ENCODE measurements at regions not wholly inside any gene's neighbourhood (a gene's known extent, or its start where the extent isn't known, plus 50 kb on each side); places are given as distances from the start of the nearest gene placed in this dataset.
A peak's percentile ranks its signal among the peaks of the same experiment; 100 is the strongest.

DNA sequence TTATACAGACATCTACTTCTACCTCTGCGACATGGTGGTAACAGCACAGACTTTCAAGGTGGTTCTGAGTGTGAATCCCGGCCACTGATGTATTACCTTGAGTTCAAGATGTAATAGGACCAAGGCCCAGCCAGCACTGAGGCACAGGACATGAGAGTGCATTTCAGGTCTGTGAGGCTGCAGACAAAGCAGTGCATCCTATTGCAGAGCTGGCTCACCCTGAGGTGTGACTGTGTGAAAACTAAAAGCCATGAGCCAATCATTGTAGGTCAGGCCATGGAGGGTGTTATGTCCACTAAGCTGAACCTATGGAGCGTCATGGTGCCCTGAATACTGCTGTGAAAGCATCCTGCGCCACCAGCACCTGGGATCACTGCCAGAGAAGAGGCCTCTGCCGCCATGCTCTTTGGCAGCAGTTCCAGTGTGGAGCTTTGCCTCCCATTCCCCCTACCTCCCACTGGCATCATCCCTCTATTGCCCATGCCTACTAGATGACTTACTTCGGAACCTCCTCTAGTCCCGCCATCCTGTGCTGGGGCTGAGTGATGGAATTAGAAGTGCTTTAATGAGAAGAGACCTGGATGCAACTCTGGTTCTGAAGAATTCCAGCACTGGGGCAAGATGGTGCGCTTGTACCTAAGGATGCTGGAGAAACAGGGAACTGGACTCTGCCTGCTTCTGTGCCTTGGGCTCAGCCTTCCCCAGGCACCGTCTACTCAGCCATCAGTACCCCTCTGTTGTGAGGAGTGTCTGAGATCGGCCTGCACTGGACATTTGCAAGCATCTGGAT, 112.0 kb upstream of the RMDN2 start:
- Histone ChIP-seq H3K4me1 (ENCODE audit: control insufficient read depth, insufficient read depth, low read length) (no peaks in the 10 kb centered on the region), H3K9me3 (ENCODE audit: control insufficient read depth, insufficient read depth, low read length) (no peaks in the 10 kb centered on the region), H3K27me3 (ENCODE audit: control insufficient read depth, insufficient read depth, low read length) (no peaks in the 10 kb centered on the region), H3K36me3 (ENCODE audit: control insufficient read depth, insufficient read depth, low read length) (no peaks in the 10 kb centered on the region), H3K4me3 (ENCODE audit: low read depth, low read length) (no peak overlapping the region), H3K27ac (ENCODE audit: low read depth, low read length) (no peak overlapping the region)
- no peak for DNase-seq (ENCODE audit: low read depth in 4 of 6, low spot score in 6 of 6)
- 86% methylated on average over 9 of the region's 10 CpGs for WGBS (ENCODE audit: insufficient coverage)

DNA sequence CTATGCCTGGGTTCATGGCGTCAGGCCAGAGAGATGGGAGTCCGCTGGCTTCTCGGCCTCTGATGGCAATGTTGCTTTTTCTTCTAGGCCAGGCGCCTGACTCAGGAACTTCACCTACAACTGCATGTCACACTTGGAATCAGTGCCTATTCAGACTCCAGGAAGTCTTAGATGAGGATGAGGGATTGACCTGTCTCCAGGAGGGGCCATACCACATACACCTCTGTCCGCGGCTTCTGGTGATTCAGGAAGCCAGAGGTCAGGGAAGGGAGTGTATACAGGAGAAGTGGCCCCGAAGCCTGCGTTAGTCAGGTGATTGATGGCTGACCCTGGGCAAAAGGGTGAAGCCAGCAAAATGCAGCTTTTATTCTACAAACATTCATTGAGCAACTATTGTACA, 109.1 kb upstream of the RMDN2 start:
- Histone ChIP-seq H3K27me3 (ENCODE audit: control insufficient read depth, insufficient read depth, low read length) (no peaks in the 10 kb centered on the region), H3K4me3 (ENCODE audit: low read depth, low read length) (no peak overlapping the region), H3K36me3 (ENCODE audit: control insufficient read depth, insufficient read depth, low read length) (no peaks in the 10 kb centered on the region), H3K27ac (ENCODE audit: low read depth, low read length) (no peak overlapping the region), H3K4me1 (ENCODE audit: control insufficient read depth, insufficient read depth, low read length) (no peaks in the 10 kb centered on the region), H3K9me3 (ENCODE audit: control insufficient read depth, insufficient read depth, low read length) (peaks cover 2% of the 10 kb centered on the region)
- WGBS (ENCODE audit: insufficient coverage) = 100% methylated on average over 1 of the region's 8 CpGs
- DNase-seq (ENCODE audit: low read depth in 4 of 6, low spot score in 6 of 6) = no peak

DNA sequence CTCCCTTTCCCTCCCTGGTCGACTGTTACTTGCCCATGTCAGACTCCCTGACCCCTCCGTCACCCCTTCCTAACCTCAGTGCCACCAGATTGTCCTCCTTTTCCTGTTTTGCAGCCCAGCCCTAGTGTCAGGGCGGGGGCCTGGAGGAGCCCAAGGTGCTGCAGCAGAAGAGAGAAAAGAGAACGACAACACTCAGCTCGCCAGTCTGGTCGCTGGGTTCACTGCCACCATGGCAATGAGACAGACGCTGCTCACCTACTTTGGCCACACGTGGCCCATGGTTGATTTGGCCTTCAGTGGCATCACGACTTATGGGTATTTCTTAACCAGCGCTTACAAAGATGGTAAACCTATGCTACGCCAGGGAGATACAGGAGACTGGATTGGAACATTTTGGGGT, 108.4 kb upstream of the RMDN2 start:
- WGBS (ENCODE audit: insufficient coverage) = 95% methylated on average over 11 of the region's 11 CpGs
- H3K27ac ChIP-seq (ENCODE audit: low read depth, low read length) = no peak overlapping the region
- no peaks in the 10 kb centered on the region for H3K27me3 ChIP-seq (ENCODE audit: control insufficient read depth, insufficient read depth, low read length)
- no peak for DNase-seq (ENCODE audit: low read depth in 4 of 6, low spot score in 6 of 6)
- peaks cover 2% of the 10 kb centered on the region for H3K9me3 ChIP-seq (ENCODE audit: control insufficient read depth, insufficient read depth, low read length)
- H3K4me3 ChIP-seq (ENCODE audit: low read depth, low read length) = no peak overlapping the region
- H3K36me3 ChIP-seq (ENCODE audit: control insufficient read depth, insufficient read depth, low read length) = no peaks in the 10 kb centered on the region
- no peaks in the 10 kb centered on the region for H3K4me1 ChIP-seq (ENCODE audit: control insufficient read depth, insufficient read depth, low read length)

DNA sequence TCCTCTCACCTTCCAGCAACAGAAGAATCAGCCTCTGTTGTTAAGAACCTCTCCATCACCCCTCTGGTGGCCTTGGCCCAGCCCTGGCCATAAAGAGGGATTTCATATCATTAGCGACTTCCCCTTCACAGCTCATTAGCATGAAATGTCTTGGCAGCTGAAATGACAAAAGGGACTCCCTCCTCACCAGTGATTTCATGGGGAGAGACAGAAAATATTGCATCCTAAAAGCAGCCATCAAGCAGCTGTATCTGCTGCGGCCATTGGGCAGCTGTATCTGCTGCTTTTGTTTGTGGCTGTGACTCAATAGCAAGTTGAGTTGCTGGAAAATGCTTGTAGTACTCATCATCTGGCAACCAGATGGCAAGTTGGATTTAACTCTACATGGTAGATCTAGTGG, 105.9 kb upstream of the RMDN2 start:
- WGBS (ENCODE audit: insufficient coverage) = 44% methylated on average over 1 of the region's 2 CpGs
- DNase-seq (ENCODE audit: low read depth in 4 of 6, low spot score in 6 of 6) = peak in 3 of 6 donors; percentile 4 to 62 (median 42)
- H3K36me3 ChIP-seq (ENCODE audit: control insufficient read depth, insufficient read depth, low read length) = no peaks in the 10 kb centered on the region
- no peaks in the 10 kb centered on the region for H3K4me1 ChIP-seq (ENCODE audit: control insufficient read depth, insufficient read depth, low read length)
- no peak overlapping the region for H3K27ac ChIP-seq (ENCODE audit: low read depth, low read length)
- H3K9me3 ChIP-seq (ENCODE audit: control insufficient read depth, insufficient read depth, low read length) = peaks cover 2% of the 10 kb centered on the region
- no peak overlapping the region for H3K4me3 ChIP-seq (ENCODE audit: low read depth, low read length)
- no peaks in the 10 kb centered on the region for H3K27me3 ChIP-seq (ENCODE audit: control insufficient read depth, insufficient read depth, low read length)

DNA sequence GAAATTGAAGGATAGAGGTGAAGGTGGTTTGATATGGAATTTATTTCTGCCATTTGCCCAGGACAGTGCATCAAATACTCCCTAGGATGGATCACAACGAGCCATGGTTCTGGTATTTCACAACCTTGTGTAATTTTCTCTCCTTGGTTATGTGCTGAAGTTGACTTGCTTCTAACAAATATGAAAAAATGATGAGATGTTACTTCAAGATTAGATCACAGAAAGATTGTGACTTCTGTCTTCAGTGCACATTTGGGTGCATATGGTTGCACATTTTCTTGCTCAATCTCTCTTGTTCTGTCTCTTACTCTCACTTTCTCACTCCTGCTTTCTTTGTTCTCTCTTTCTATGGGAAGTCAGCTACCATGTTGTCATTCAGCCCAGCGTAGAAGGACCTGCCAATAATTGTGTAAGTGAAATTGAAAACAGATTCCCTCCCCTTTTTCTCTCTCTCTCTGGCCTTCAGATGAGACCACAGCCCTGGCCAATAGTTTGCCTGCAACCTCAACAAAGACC, 104.6 kb upstream of the RMDN2 start:
- DNase-seq (ENCODE audit: low read depth in 4 of 6, low spot score in 6 of 6) = no peak
- H3K4me3 ChIP-seq (ENCODE audit: low read depth, low read length) = no peak overlapping the region
- H3K27ac ChIP-seq (ENCODE audit: low read depth, low read length) = no peak overlapping the region
- peaks cover 2% of the 10 kb centered on the region for H3K9me3 ChIP-seq (ENCODE audit: control insufficient read depth, insufficient read depth, low read length)
- no peaks in the 10 kb centered on the region for H3K27me3 ChIP-seq (ENCODE audit: control insufficient read depth, insufficient read depth, low read length)
- no peaks in the 10 kb centered on the region for H3K36me3 ChIP-seq (ENCODE audit: control insufficient read depth, insufficient read depth, low read length)
- no peaks in the 10 kb centered on the region for H3K4me1 ChIP-seq (ENCODE audit: control insufficient read depth, insufficient read depth, low read length)
- WGBS (ENCODE audit: insufficient coverage) = 100% methylated on average over 1 of the region's 2 CpGs

DNA sequence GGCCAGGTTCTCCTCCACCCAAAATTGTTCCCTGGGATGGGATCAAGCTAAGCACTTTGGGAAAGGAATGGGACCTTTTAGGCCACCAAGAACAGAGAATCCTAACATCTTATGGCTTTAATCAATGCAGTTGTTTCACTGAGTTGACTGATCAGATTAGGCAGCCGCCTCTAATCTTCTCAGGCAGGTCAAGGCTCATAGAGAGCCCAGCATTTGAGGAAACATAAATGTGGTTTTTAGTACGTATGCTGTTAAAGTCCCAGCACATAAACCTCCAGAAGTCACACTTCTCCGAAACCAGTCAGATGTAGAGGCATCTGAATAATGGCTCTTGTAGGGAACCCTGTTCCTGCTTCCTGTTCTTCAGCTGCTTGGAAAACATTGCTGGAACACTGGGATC, 99.5 kb upstream of the RMDN2 start:
- DNase-seq (ENCODE audit: low read depth in 4 of 6, low spot score in 6 of 6) = no peak
- Histone ChIP-seq H3K36me3 (ENCODE audit: control insufficient read depth, insufficient read depth, low read length) (no peaks in the 10 kb centered on the region), H3K27me3 (ENCODE audit: control insufficient read depth, insufficient read depth, low read length) (no peaks in the 10 kb centered on the region), H3K9me3 (ENCODE audit: control insufficient read depth, insufficient read depth, low read length) (peaks cover under 1% of the 10 kb centered on the region), H3K4me1 (ENCODE audit: control insufficient read depth, insufficient read depth, low read length) (no peaks in the 10 kb centered on the region), H3K27ac (ENCODE audit: low read depth, low read length) (no peak overlapping the region), H3K4me3 (ENCODE audit: low read depth, low read length) (no peak overlapping the region)
- WGBS (ENCODE audit: insufficient coverage) = no CpG with 5 or more reads among the region's 3 CpGs

DNA sequence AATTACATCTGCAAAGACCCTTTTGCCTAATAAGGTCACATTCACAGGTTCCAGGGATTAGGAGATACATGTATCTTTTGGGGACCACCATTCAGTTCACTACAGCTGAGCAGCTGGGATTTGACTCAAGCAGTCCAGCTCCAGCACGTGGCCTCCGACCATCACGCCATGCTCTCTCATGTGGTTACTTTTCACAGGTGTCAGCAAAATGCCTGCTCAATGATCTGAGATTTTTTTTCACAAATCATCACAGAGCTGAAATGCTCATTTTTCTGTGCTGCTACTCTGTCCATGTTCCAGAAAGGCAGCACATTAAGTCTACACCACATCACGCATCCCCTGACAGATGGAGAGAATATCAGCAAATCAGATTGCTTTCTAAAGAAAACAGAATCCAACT, 98.5 kb upstream of the RMDN2 start:
- Histone ChIP-seq H3K4me1 (ENCODE audit: control insufficient read depth, insufficient read depth, low read length) (peaks cover 3% of the 10 kb centered on the region), H3K27ac (ENCODE audit: low read depth, low read length) (no peak overlapping the region), H3K4me3 (ENCODE audit: low read depth, low read length) (no peak overlapping the region), H3K27me3 (ENCODE audit: control insufficient read depth, insufficient read depth, low read length) (no peaks in the 10 kb centered on the region), H3K36me3 (ENCODE audit: control insufficient read depth, insufficient read depth, low read length) (no peaks in the 10 kb centered on the region), H3K9me3 (ENCODE audit: control insufficient read depth, insufficient read depth, low read length) (no peaks in the 10 kb centered on the region)
- peak in 1 of 6 donors; percentile 30 for DNase-seq (ENCODE audit: low read depth in 4 of 6, low spot score in 6 of 6)
- 93% methylated on average over 4 of the region's 4 CpGs for WGBS (ENCODE audit: insufficient coverage)

DNA sequence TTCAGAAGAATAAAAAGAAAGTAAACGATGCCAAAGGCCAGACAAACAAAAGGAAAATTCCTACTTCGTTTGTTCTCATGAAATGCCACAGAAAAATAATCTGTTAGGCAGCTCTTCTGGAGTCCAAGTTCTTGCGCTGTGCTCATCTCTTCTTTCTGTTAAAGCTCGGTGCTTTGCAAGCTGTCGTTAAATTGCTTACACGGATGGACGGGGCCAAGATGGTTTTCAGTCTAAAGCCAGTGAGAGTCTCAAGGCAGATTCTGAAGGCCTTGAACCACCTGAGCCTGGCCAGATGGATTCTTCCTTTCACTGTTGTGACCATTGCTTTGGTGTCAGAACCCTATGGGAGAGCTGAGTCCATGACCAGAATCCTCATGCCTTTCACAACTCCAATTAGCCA, 97.6 kb upstream of the RMDN2 start:
- WGBS (ENCODE audit: insufficient coverage) = 81% methylated on average over 7 of the region's 7 CpGs
- Histone ChIP-seq H3K27ac (ENCODE audit: low read depth, low read length) (no peak overlapping the region), H3K9me3 (ENCODE audit: control insufficient read depth, insufficient read depth, low read length) (no peaks in the 10 kb centered on the region), H3K4me1 (ENCODE audit: control insufficient read depth, insufficient read depth, low read length) (peaks cover 3% of the 10 kb centered on the region), H3K27me3 (ENCODE audit: control insufficient read depth, insufficient read depth, low read length) (no peaks in the 10 kb centered on the region), H3K36me3 (ENCODE audit: control insufficient read depth, insufficient read depth, low read length) (no peaks in the 10 kb centered on the region), H3K4me3 (ENCODE audit: low read depth, low read length) (no peak overlapping the region)
- DNase-seq (ENCODE audit: low read depth in 4 of 6, low spot score in 6 of 6) = no peak

DNA sequence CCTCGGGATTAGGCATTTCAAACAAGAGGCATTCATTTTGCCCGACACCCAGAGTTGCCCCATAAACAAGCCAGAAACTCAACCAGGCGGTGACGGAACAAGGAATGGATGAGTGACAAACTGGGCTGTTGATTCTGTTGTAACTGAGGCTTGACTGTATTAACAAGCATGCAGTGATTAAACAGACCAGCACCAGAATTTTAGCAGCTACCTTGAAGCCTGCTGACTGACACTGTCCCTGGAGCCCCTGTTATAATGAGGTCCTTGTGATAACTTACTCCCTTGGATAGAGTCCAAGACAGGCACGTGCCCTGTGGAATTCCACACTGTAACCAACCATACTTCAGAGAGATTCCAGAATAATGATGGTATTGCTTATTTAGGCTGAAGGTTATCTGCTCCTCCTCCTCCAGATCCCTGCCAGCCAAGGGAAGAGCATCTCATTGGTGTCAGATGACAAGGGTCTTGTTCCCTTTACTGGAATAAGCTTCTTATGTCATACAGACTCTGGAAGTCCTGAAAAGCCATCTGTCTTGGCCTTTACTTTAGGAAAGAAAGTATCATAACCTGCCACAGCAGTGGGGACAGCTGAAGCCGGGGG, 97.1 kb upstream of the RMDN2 start:
- H3K4me1 ChIP-seq (ENCODE audit: control insufficient read depth, insufficient read depth, low read length) = peaks cover 3% of the 10 kb centered on the region
- no peaks in the 10 kb centered on the region for H3K9me3 ChIP-seq (ENCODE audit: control insufficient read depth, insufficient read depth, low read length)
- H3K27me3 ChIP-seq (ENCODE audit: control insufficient read depth, insufficient read depth, low read length) = no peaks in the 10 kb centered on the region
- no peak overlapping the region for H3K4me3 ChIP-seq (ENCODE audit: low read depth, low read length)
- no peaks in the 10 kb centered on the region for H3K36me3 ChIP-seq (ENCODE audit: control insufficient read depth, insufficient read depth, low read length)
- no peak overlapping the region for H3K27ac ChIP-seq (ENCODE audit: low read depth, low read length)
- WGBS (ENCODE audit: insufficient coverage) = no CpG with 5 or more reads among the region's 6 CpGs
- no peak for DNase-seq (ENCODE audit: low read depth in 4 of 6, low spot score in 6 of 6)

DNA sequence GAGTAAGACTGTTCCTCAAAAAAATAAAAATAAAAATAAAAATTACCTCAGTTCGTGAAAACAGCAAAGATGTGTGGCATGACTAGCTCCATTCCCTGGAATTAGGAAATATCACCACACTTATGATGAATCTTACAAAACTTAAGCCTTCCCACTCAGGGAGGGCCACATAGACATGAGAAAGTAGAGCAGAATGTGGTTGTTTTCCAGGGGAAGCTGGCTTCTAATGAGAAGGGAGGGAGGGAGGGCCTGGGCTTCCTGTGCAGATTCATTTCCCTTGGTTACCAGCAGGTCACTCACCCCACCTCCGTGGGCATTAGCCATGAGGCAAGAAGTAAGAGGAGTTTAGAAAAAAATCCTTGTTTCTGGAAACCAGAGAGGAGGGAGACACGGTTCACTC, 95.9 kb upstream of the RMDN2 start:
- no peak overlapping the region for H3K27ac ChIP-seq (ENCODE audit: low read depth, low read length)
- H3K27me3 ChIP-seq (ENCODE audit: control insufficient read depth, insufficient read depth, low read length) = no peaks in the 10 kb centered on the region
- H3K9me3 ChIP-seq (ENCODE audit: control insufficient read depth, insufficient read depth, low read length) = no peaks in the 10 kb centered on the region
- no peak overlapping the region for H3K4me3 ChIP-seq (ENCODE audit: low read depth, low read length)
- no peaks in the 10 kb centered on the region for H3K36me3 ChIP-seq (ENCODE audit: control insufficient read depth, insufficient read depth, low read length)
- no peak for DNase-seq (ENCODE audit: low read depth in 4 of 6, low spot score in 6 of 6)
- no CpG with 5 or more reads among the region's 3 CpGs for WGBS (ENCODE audit: insufficient coverage)
- H3K4me1 ChIP-seq (ENCODE audit: control insufficient read depth, insufficient read depth, low read length) = peaks cover 3% of the 10 kb centered on the region

All from spinal cord (tissue), 9 donors.